Activated T-helper 1 cell treated with anti-CD3 and anti-CD28 coated beads, Interleukin-12 subunit alpha, Interleukin-12 subunit beta, Interleukin-2, Interleukin-4 antibody, amounts not matched to agents 30 ng/mL and 10 ng/mL and 1 ng/mL, durations not matched to agents 14 hours and 24 hours and 36 hours (primary cell): ENCODE measurements at regions not wholly inside any gene's neighbourhood (a gene's known extent, or its start where the extent isn't known, plus 50 kb on each side); places are given as distances from the start of the nearest gene placed in this dataset.

Source experiments
- DNase-seq: peaks from one replicate; pipeline ENCODE4 v3.0.0; 2021; ENCODE audit warnings: low spot score
- H3K27ac Mint-ChIP-seq: one replicate; pipeline ENCODE4 v1.8.0; 2021; ENCODE audit warnings: mild to moderate bottlenecking, mixed read lengths
- H3K27me3 Mint-ChIP-seq: one replicate; pipeline ENCODE4 v1.8.0; 2022; ENCODE audit warnings: mild to moderate bottlenecking, moderate library complexity, mixed read lengths; ENCODE audit not compliant: insufficient read depth
- H3K36me3 Mint-ChIP-seq: one replicate; pipeline ENCODE4 v1.8.0; 2021; ENCODE audit warnings: low read depth, mixed read lengths
- H3K4me1 Mint-ChIP-seq: one replicate; pipeline ENCODE4 v1.8.0; 2021; ENCODE audit warnings: low read depth, mixed read lengths
- H3K4me3 Mint-ChIP-seq: one replicate; pipeline ENCODE4 v1.8.0; 2021; ENCODE audit warnings: mild to moderate bottlenecking, moderate library complexity, mixed read lengths
- H3K9me3 Mint-ChIP-seq: one replicate; pipeline ENCODE4 v1.8.0; 2021; ENCODE audit warnings: mixed read lengths
- intact Hi-C: fragments of 100-400 bp; cut with micrococcal nuclease; formaldehyde crosslinking; loops from one replicate; pipeline ENCODE4 v1.15.1; 2024

- Mint-ChIP-seq H3K27me3 (no peaks in the 10 kb centered on the region), H3K4me1 (no peaks in the 10 kb centered on the region), H3K9me3 (no peaks in the 10 kb centered on the region), H3K36me3 (no peaks in the 10 kb centered on the region), H3K27ac (no peak overlapping the region), H3K4me3 (no peak overlapping the region)
- intact Hi-C loops, result no loop called here
- DNase-seq, result no peak
Observed at GRCh38 chr1:209074575-209075250, 508.8 kb upstream of the CAMK1G start.

- H3K27me3 Mint-ChIP-seq, result no peaks in the 10 kb centered on the region
- H3K36me3 Mint-ChIP-seq, result no peaks in the 10 kb centered on the region
- no peak overlapping the region for H3K4me3 Mint-ChIP-seq
- no peaks in the 10 kb centered on the region for H3K4me1 Mint-ChIP-seq
- no peaks in the 10 kb centered on the region for H3K9me3 Mint-ChIP-seq
- intact Hi-C loops, result no loop called here
- no peak overlapping the region for H3K27ac Mint-ChIP-seq
- DNase-seq, result no peak
Observed at GRCh38 chr1:209076688-209077087, 506.8 kb upstream of the CAMK1G start.

- H3K27ac Mint-ChIP-seq, result no peak overlapping the region
- H3K4me3 Mint-ChIP-seq, result no peak overlapping the region
- no peaks in the 10 kb centered on the region for H3K27me3 Mint-ChIP-seq
- intact Hi-C loops, result no loop called here
- DNase-seq, result no peak
- H3K9me3 Mint-ChIP-seq, result no peaks in the 10 kb centered on the region
- H3K4me1 Mint-ChIP-seq, result no peaks in the 10 kb centered on the region
- H3K36me3 Mint-ChIP-seq, result no peaks in the 10 kb centered on the region
Observed at GRCh38 chr1:209080170-209080781, 503.2 kb upstream of the CAMK1G start.

GRCh38 chr1:209086486-209087192 lies 496.9 kb upstream of the CAMK1G start:
- Mint-ChIP-seq H3K4me1 (no peaks in the 10 kb centered on the region), H3K4me3 (no peak overlapping the region), H3K9me3 (no peaks in the 10 kb centered on the region), H3K27ac (no peak overlapping the region), H3K27me3 (no peaks in the 10 kb centered on the region), H3K36me3 (no peaks in the 10 kb centered on the region)
- intact Hi-C loops, result no loop called here
- no peak for DNase-seq

- no peak overlapping the region for H3K27ac Mint-ChIP-seq
- no peaks in the 10 kb centered on the region for H3K36me3 Mint-ChIP-seq
- H3K4me3 Mint-ChIP-seq, result no peak overlapping the region
- no peaks in the 10 kb centered on the region for H3K9me3 Mint-ChIP-seq
- intact Hi-C loops, result no loop called here
- H3K4me1 Mint-ChIP-seq, result no peaks in the 10 kb centered on the region
- no peak for DNase-seq
- H3K27me3 Mint-ChIP-seq, result no peaks in the 10 kb centered on the region
Observed at GRCh38 chr1:209094384-209094783, 489.1 kb upstream of the CAMK1G start.

- H3K27ac Mint-ChIP-seq, result no peak overlapping the region
- no peaks in the 10 kb centered on the region for H3K4me1 Mint-ChIP-seq
- no peaks in the 10 kb centered on the region for H3K36me3 Mint-ChIP-seq
- no peaks in the 10 kb centered on the region for H3K27me3 Mint-ChIP-seq
- intact Hi-C loops, result no loop called here
- H3K9me3 Mint-ChIP-seq, result no peaks in the 10 kb centered on the region
- H3K4me3 Mint-ChIP-seq, result no peak overlapping the region
- DNase-seq, result no peak
Observed at GRCh38 chr1:209095627-209096595, 487.6 kb upstream of the CAMK1G start.

- intact Hi-C loops, result no loop called here
- no peaks in the 10 kb centered on the region for H3K4me1 Mint-ChIP-seq
- no peak overlapping the region for H3K27ac Mint-ChIP-seq
- H3K4me3 Mint-ChIP-seq, result no peak overlapping the region
- H3K36me3 Mint-ChIP-seq, result no peaks in the 10 kb centered on the region
- no peaks in the 10 kb centered on the region for H3K9me3 Mint-ChIP-seq
- peaks cover 2% of the 10 kb centered on the region for H3K27me3 Mint-ChIP-seq
- DNase-seq, result no peak
Observed at GRCh38 chr1:209100460-209100859, 483.1 kb upstream of the CAMK1G start.

GRCh38 chr1:209101106-209101505 lies 482.4 kb upstream of the CAMK1G start:
- H3K4me1 Mint-ChIP-seq, result no peaks in the 10 kb centered on the region
- DNase-seq, result no peak
- H3K9me3 Mint-ChIP-seq, result no peaks in the 10 kb centered on the region
- H3K36me3 Mint-ChIP-seq, result no peaks in the 10 kb centered on the region
- intact Hi-C loops, result no loop called here
- peaks cover 2% of the 10 kb centered on the region for H3K27me3 Mint-ChIP-seq
- no peak overlapping the region for H3K4me3 Mint-ChIP-seq
- H3K27ac Mint-ChIP-seq, result no peak overlapping the region

- no peaks in the 10 kb centered on the region for H3K9me3 Mint-ChIP-seq
Observed at GRCh38 chr1:209102120-209102519, 481.4 kb upstream of the CAMK1G start.

GRCh38 chr1:209102531-209102930 lies 481.0 kb upstream of the CAMK1G start:
- Mint-ChIP-seq H3K27ac (no peak overlapping the region), H3K27me3 (peaks cover 2% of the 10 kb centered on the region), H3K9me3 (no peaks in the 10 kb centered on the region), H3K36me3 (no peaks in the 10 kb centered on the region), H3K4me1 (no peaks in the 10 kb centered on the region), H3K4me3 (no peak overlapping the region)
- intact Hi-C loops, result no loop called here
- DNase-seq, result no peak

More at GRCh38 chr1:209102120-209102519, 481.4 kb upstream of the CAMK1G start:
- H3K4me1 Mint-ChIP-seq, result no peaks in the 10 kb centered on the region
- H3K4me3 Mint-ChIP-seq, result no peak overlapping the region
- intact Hi-C loops, result no loop called here
- DNase-seq, result no peak
- H3K27ac Mint-ChIP-seq, result no peak overlapping the region
- H3K36me3 Mint-ChIP-seq, result no peaks in the 10 kb centered on the region
- peaks cover 2% of the 10 kb centered on the region for H3K27me3 Mint-ChIP-seq

- Mint-ChIP-seq H3K4me1 (no peaks in the 10 kb centered on the region), H3K4me3 (no peak overlapping the region), H3K27me3 (peaks cover 2% of the 10 kb centered on the region), H3K9me3 (no peaks in the 10 kb centered on the region), H3K27ac (no peak overlapping the region), H3K36me3 (no peaks in the 10 kb centered on the region)
- intact Hi-C loops, result no loop called here
- no peak for DNase-seq
Observed at GRCh38 chr1:209103092-209103491, 480.4 kb upstream of the CAMK1G start.

- no peaks in the 10 kb centered on the region for H3K36me3 Mint-ChIP-seq
- H3K27ac Mint-ChIP-seq, result no peak overlapping the region
- H3K27me3 Mint-ChIP-seq, result peaks cover 2% of the 10 kb centered on the region
- no peak overlapping the region for H3K4me3 Mint-ChIP-seq
- no peak for DNase-seq
- intact Hi-C loops, result no loop called here
- H3K4me1 Mint-ChIP-seq, result no peaks in the 10 kb centered on the region
- H3K9me3 Mint-ChIP-seq, result no peaks in the 10 kb centered on the region
Observed at GRCh38 chr1:209104646-209105045, 478.9 kb upstream of the CAMK1G start.
